GM21447 (cell line): ENCODE measurements at regions not wholly inside any gene's neighbourhood (a gene's known extent, or its start where the extent isn't known, plus 50 kb on each side); places are given as distances from the start of the nearest gene placed in this dataset.

Experiments
- ATAC-seq: cut with Tn5 transposase; IDR thresholded peaks from one replicate; pipeline ENCODE4 v1.9.1; 2021; ENCODE audit not compliant: unreplicated experiment

GRCh38 chr7:40972426-40972825 is 730.5 kb downstream of the INHBA start:
- ATAC-seq, result no peak

GRCh38 chr7:40969641-40970040 is 733.2 kb downstream of the INHBA start:
- no peak for ATAC-seq

GRCh38 chr7:40966693-40967092 is 736.2 kb downstream of the INHBA start:
- ATAC-seq, result no peak

GRCh38 chr7:40965774-40966173 is 737.1 kb downstream of the INHBA start:
- ATAC-seq, result peak; percentile 77

GRCh38 chr7:40965016-40965415 is 737.9 kb downstream of the INHBA start:
- no peak for ATAC-seq

- ATAC-seq, result no peak
These were observed 738.3 kb downstream of the INHBA start for GRCh38 chr7:40964610-40965009.

- no peak for ATAC-seq
These were observed 742.9 kb downstream of the INHBA start for GRCh38 chr7:40959955-40960354.

GRCh38 chr7:40948239-40948638 is 754.7 kb downstream of the INHBA start:
- no peak for ATAC-seq

- ATAC-seq, result no peak
These were observed 755.3 kb downstream of the INHBA start for GRCh38 chr7:40947566-40947965.

- ATAC-seq, result no peak
These were observed 756.3 kb downstream of the INHBA start for GRCh38 chr7:40946549-40946948.

- ATAC-seq, result no peak
These were observed 757.1 kb downstream of the INHBA start for GRCh38 chr7:40945788-40946187.

GRCh38 chr7:40944981-40945585 is 757.8 kb downstream of the INHBA start:
- no peak for ATAC-seq

GRCh38 chr7:40937879-40938278 is 765.0 kb downstream of the INHBA start:
- no peak for ATAC-seq

- ATAC-seq, result no peak
These were observed 767.5 kb downstream of the INHBA start for GRCh38 chr7:40935435-40935834.

GRCh38 chr7:40923626-40924025 is 779.3 kb downstream of the INHBA start:
- no peak for ATAC-seq

GRCh38 chr7:40922316-40922670 is 780.6 kb downstream of the INHBA start:
- no peak for ATAC-seq

- ATAC-seq, result no peak
These were observed 781.1 kb downstream of the INHBA start for GRCh38 chr7:40921589-40922315.

- no peak for ATAC-seq
These were observed 784.0 kb downstream of the SUGCT start for GRCh38 chr7:40918701-40919271.

GRCh38 chr7:40916813-40917212 is 782.0 kb downstream of the SUGCT start:
- ATAC-seq, result no peak

GRCh38 chr7:40915071-40915470 is 780.3 kb downstream of the SUGCT start:
- no peak for ATAC-seq
